ENCODE measurements at regions not wholly inside any gene's neighbourhood (a gene's known extent, or its start where the extent isn't known, plus 50 kb on each side); places are given as distances from the start of the nearest gene placed in this dataset.

GRCh38 chr2:18161681-18162080, 283.2 kb downstream of the KCNS3 start:
- no peak for ATAC-seq
- TF ChIP-seq GLIS3 (CRISPR knock-in tag; IDR thresholded peaks at IDR 0.05) (no peak), TSHZ2 (CRISPR knock-in tag; IDR thresholded peaks at IDR 0.05) (no peak), ZNF8 (CRISPR knock-in tag; IDR thresholded peaks at IDR 0.05) (no peak), CREB5 (CRISPR knock-in tag; IDR thresholded peaks at IDR 0.05; ENCODE audit: low read depth) (no peak), PATZ1 (CRISPR knock-in tag; IDR thresholded peaks at IDR 0.05; ENCODE audit: borderline replicate concordance) (no peak), ZFP3 (CRISPR knock-in tag; IDR thresholded peaks at IDR 0.05) (no peak), CSRNP3 (CRISPR knock-in tag; IDR thresholded peaks at IDR 0.05) (no peak), ESRRG (CRISPR knock-in tag; IDR thresholded peaks at IDR 0.05) (no peak), SNAI2 (CRISPR knock-in tag; IDR thresholded peaks at IDR 0.05) (no peak), BACH2 (CRISPR knock-in tag; IDR thresholded peaks at IDR 0.05; ENCODE audit: borderline replicate concordance) (no peak), ZC3H10 (CRISPR knock-in tag; IDR thresholded peaks at IDR 0.05) (no peak), ZFP30 (CRISPR knock-in tag; IDR thresholded peaks at IDR 0.05) (no peak), TOX (CRISPR knock-in tag; IDR thresholded peaks at IDR 0.05; ENCODE audit: borderline replicate concordance) (no peak), ZNF70 (CRISPR knock-in tag; IDR thresholded peaks at IDR 0.05) (no peak), POU6F1 (CRISPR knock-in tag; IDR thresholded peaks at IDR 0.05; ENCODE audit: borderline replicate concordance, low read depth) (no peak), CSDC2 (CRISPR knock-in tag; IDR thresholded peaks at IDR 0.05) (no peak), TCF4 (CRISPR knock-in tag; IDR thresholded peaks at IDR 0.05; ENCODE audit: borderline replicate concordance) (no peak), ISL1 (CRISPR knock-in tag; IDR thresholded peaks at IDR 0.05) (no peak), ZNF565 (CRISPR knock-in tag; conservative IDR thresholded peaks at IDR 0.05; ENCODE audit: low read depth) (no peak)

GRCh38 chr2:18159896-18160295, 281.4 kb downstream of the KCNS3 start:
- ATAC-seq: no peak
- TF ChIP-seq PPARA (CRISPR knock-in tag; IDR thresholded peaks at IDR 0.05; ENCODE audit: borderline replicate concordance): no peak
- TF ChIP-seq OSR1 (CRISPR knock-in tag; IDR thresholded peaks at IDR 0.05): no peak
- no peak for TF ChIP-seq ZNF565 (CRISPR knock-in tag; conservative IDR thresholded peaks at IDR 0.05; ENCODE audit: low read depth)
- TF ChIP-seq TCF4 (CRISPR knock-in tag; IDR thresholded peaks at IDR 0.05; ENCODE audit: borderline replicate concordance): no peak
- TF ChIP-seq ESRRG (CRISPR knock-in tag; IDR thresholded peaks at IDR 0.05): no peak
- TF ChIP-seq ZC3H10 (CRISPR knock-in tag; IDR thresholded peaks at IDR 0.05): no peak
- TF ChIP-seq CSDC2 (CRISPR knock-in tag; IDR thresholded peaks at IDR 0.05): no peak
- no peak for TF ChIP-seq ZNF70 (CRISPR knock-in tag; IDR thresholded peaks at IDR 0.05)
- TF ChIP-seq TSHZ2 (CRISPR knock-in tag; IDR thresholded peaks at IDR 0.05): no peak
- TF ChIP-seq ARNTL (CRISPR knock-in tag; IDR thresholded peaks at IDR 0.05; ENCODE audit: borderline replicate concordance, low read depth): no peak
- no peak for TF ChIP-seq CREB5 (CRISPR knock-in tag; IDR thresholded peaks at IDR 0.05; ENCODE audit: low read depth)
- TF ChIP-seq POU6F1 (CRISPR knock-in tag; IDR thresholded peaks at IDR 0.05; ENCODE audit: borderline replicate concordance, low read depth): no peak
- no peak for TF ChIP-seq ZFP30 (CRISPR knock-in tag; IDR thresholded peaks at IDR 0.05)
- TF ChIP-seq ZFP3 (CRISPR knock-in tag; IDR thresholded peaks at IDR 0.05): no peak
- no peak for TF ChIP-seq RARB (CRISPR knock-in tag; IDR thresholded peaks at IDR 0.05)
